ENCODE measurements at regions not wholly inside any gene's neighbourhood (a gene's known extent, or its start where the extent isn't known, plus 50 kb on each side); places are given as distances from the start of the nearest gene placed in this dataset.
"Not testable (repeated sequence)": the region's sequence is repeated elsewhere in the genome, so short reads cannot be mapped to it uniquely, and the experiment has no call there.

- DNase-seq (ENCODE audit: low read depth in 4 of 4, low spot score in 2 of 4): peak in 2 of 4 donors; percentile 49 to 73
Observed at GRCh38 chr6:22737331-22737730, 168.0 kb downstream of the HDGFL1 start.

- no peak for DNase-seq (ENCODE audit: low read depth in 4 of 4, low spot score in 2 of 4)
Observed at GRCh38 chr6:22738194-22738593, 168.8 kb downstream of the HDGFL1 start.

- no peak for DNase-seq (ENCODE audit: low read depth in 4 of 4, low spot score in 2 of 4)
Observed at GRCh38 chr6:22747571-22747970, 178.2 kb downstream of the HDGFL1 start.

GRCh38 chr6:22748681-22749080, 179.3 kb downstream of the HDGFL1 start:
- DNase-seq (ENCODE audit: low read depth in 4 of 4, low spot score in 2 of 4): no peak

GRCh38 chr6:22749696-22750095, 180.3 kb downstream of the HDGFL1 start:
- no peak for DNase-seq (ENCODE audit: low read depth in 4 of 4, low spot score in 2 of 4)

- DNase-seq (ENCODE audit: low read depth in 4 of 4, low spot score in 2 of 4): no peak
Observed at GRCh38 chr6:22751223-22751622, 181.9 kb downstream of the HDGFL1 start.

- DNase-seq (ENCODE audit: low read depth in 4 of 4, low spot score in 2 of 4): no peak
Observed at GRCh38 chr6:22752522-22752921, 183.2 kb downstream of the HDGFL1 start.

GRCh38 chr6:22754061-22754460, 184.7 kb downstream of the HDGFL1 start:
- no peak for DNase-seq (ENCODE audit: low read depth in 4 of 4, low spot score in 2 of 4)

- no peak for DNase-seq (ENCODE audit: low read depth in 4 of 4, low spot score in 2 of 4)
Observed at GRCh38 chr6:22755605-22756004, 186.2 kb downstream of the HDGFL1 start.

- DNase-seq (ENCODE audit: low read depth in 4 of 4, low spot score in 2 of 4): no peak
Observed at GRCh38 chr6:22756365-22756764, 187.0 kb downstream of the HDGFL1 start.

- DNase-seq (ENCODE audit: low read depth in 4 of 4, low spot score in 2 of 4): no peak
Observed at GRCh38 chr6:22764496-22764895, 195.1 kb downstream of the HDGFL1 start.

GRCh38 chr6:22765015-22765414, 195.6 kb downstream of the HDGFL1 start:
- no peak for DNase-seq (ENCODE audit: low read depth in 4 of 4, low spot score in 2 of 4)

GRCh38 chr6:22766979-22767378, 197.6 kb downstream of the HDGFL1 start:
- no peak for DNase-seq (ENCODE audit: low read depth in 4 of 4, low spot score in 2 of 4)

GRCh38 chr6:22770054-22770453, 200.7 kb downstream of the HDGFL1 start:
- DNase-seq (ENCODE audit: low read depth in 4 of 4, low spot score in 2 of 4): no peak

GRCh38 chr6:22774129-22774528, 204.8 kb downstream of the HDGFL1 start:
- no peak for DNase-seq (ENCODE audit: low read depth in 4 of 4, low spot score in 2 of 4)

GRCh38 chr6:22778438-22778837, 209.1 kb downstream of the HDGFL1 start:
- DNase-seq (ENCODE audit: low read depth in 4 of 4, low spot score in 2 of 4): not testable (repeated sequence)

GRCh38 chr6:22779062-22779461, 209.7 kb downstream of the HDGFL1 start:
- no peak for DNase-seq (ENCODE audit: low read depth in 4 of 4, low spot score in 2 of 4)

GRCh38 chr6:22783931-22784330, 214.6 kb downstream of the HDGFL1 start:
- DNase-seq (ENCODE audit: low read depth in 4 of 4, low spot score in 2 of 4): peak in 2 of 4 donors; percentile 23 to 40

- DNase-seq (ENCODE audit: low read depth in 4 of 4, low spot score in 2 of 4): peak in 3 of 4 donors; percentile 40 to 55 (median 53)
Observed at GRCh38 chr6:22784601-22785410, 215.4 kb downstream of the HDGFL1 start.

- no peak for DNase-seq (ENCODE audit: low read depth in 4 of 4, low spot score in 2 of 4)
Observed at GRCh38 chr6:22788038-22788437, 218.7 kb downstream of the HDGFL1 start.

- no peak for DNase-seq (ENCODE audit: low read depth in 4 of 4, low spot score in 2 of 4)
Observed at GRCh38 chr6:22789315-22789714, 219.9 kb downstream of the HDGFL1 start.

- no peak for DNase-seq (ENCODE audit: low read depth in 4 of 4, low spot score in 2 of 4)
Observed at GRCh38 chr6:22794844-22795243, 225.5 kb downstream of the HDGFL1 start.

GRCh38 chr6:22800451-22800850, 231.1 kb downstream of the HDGFL1 start:
- no peak for DNase-seq (ENCODE audit: low read depth in 4 of 4, low spot score in 2 of 4)
